SK-N-SH treated with all-trans-retinoic acid at 6 μM for 48 hours (cell line): ENCODE measurements at regions not wholly inside any gene's neighbourhood (a gene's known extent, or its start where the extent isn't known, plus 50 kb on each side); places are given as distances from the start of the nearest gene placed in this dataset.

Source experiments
- ATAC-seq: fragments of 200-7000 bp; cut with Tn5 transposase; 3 replicates; pipeline ENCODE4 v1.9.1; 2020; ENCODE audit warnings: mild to moderate bottlenecking, moderate library complexity
- BACH2 ChIP-seq: fragments of 250-450 bp; sonication (Bioruptor Pico); IDR thresholded peaks from 2 replicates; pipeline ENCODE4 v1.9.0; 2021; ENCODE audit warnings: mild to moderate bottlenecking, borderline replicate concordance
- CSDC2 ChIP-seq: fragments of 250-450 bp; sonication (Bioruptor Pico); IDR thresholded peaks from 2 replicates; pipeline ENCODE4 v1.5.0; 2020; ENCODE audit warnings: mild to moderate bottlenecking, moderate library complexity
- ESRRG ChIP-seq: fragments of 250-450 bp; sonication (Bioruptor Pico); IDR thresholded peaks from 2 replicates; pipeline ENCODE4 v1.6.1; 2021; ENCODE audit warnings: mild to moderate bottlenecking
- PATZ1 ChIP-seq: fragments of 250-450 bp; sonication (Bioruptor Pico); IDR thresholded peaks from 2 replicates; pipeline ENCODE4 v1.8.0; 2020; ENCODE audit warnings: mild to moderate bottlenecking, moderate library complexity, borderline replicate concordance
- POU6F1 ChIP-seq: fragments of 250-450 bp; sonication (Bioruptor Pico); IDR thresholded peaks from 2 replicates; pipeline ENCODE4 v1.8.0; 2021; ENCODE audit warnings: low read depth, mild to moderate bottlenecking, moderate library complexity, borderline replicate concordance
- PPARA ChIP-seq: fragments of 250-450 bp; sonication (Bioruptor Pico); IDR thresholded peaks from 2 replicates; pipeline ENCODE4 v1.5.0; 2020; ENCODE audit warnings: mild to moderate bottlenecking, borderline replicate concordance
- RARB ChIP-seq: fragments of 250-450 bp; sonication (Bioruptor Pico); IDR thresholded peaks from 2 replicates; pipeline ENCODE4 v1.8.0; 2021; ENCODE audit warnings: mild to moderate bottlenecking, moderate library complexity
- SNAI2 ChIP-seq: fragments of 250-450 bp; sonication (Bioruptor Pico); IDR thresholded peaks from 2 replicates; pipeline ENCODE4 v1.5.0; 2020; ENCODE audit warnings: mild to moderate bottlenecking, moderate library complexity
- TSHZ2 ChIP-seq: fragments of 250-450 bp; sonication (Bioruptor Pico); IDR thresholded peaks from 2 replicates; pipeline ENCODE4 v1.5.0; 2020; ENCODE audit warnings: mild to moderate bottlenecking, moderate library complexity
- ZFP3 ChIP-seq: fragments of 250-450 bp; sonication (Bioruptor Pico); IDR thresholded peaks from 2 replicates; pipeline ENCODE4 v1.5.0; 2020; ENCODE audit warnings: mild to moderate bottlenecking, moderate library complexity
- ZNF8 ChIP-seq: fragments of 450-650 bp; formaldehyde crosslinking; IDR thresholded peaks from 2 replicates; pipeline ENCODE4 v1.5.0; 2020; ENCODE audit warnings: mild to moderate bottlenecking, moderate library complexity
- TF ChIP-seq, protein P1 (sequence below): fragments of 250-450 bp; sonication (Bioruptor Pico); IDR thresholded peaks from 2 replicates; pipeline ENCODE4 v1.5.1; 2021; ENCODE audit warnings: mild to moderate bottlenecking, moderate library complexity
- TF ChIP-seq, protein P2 (sequence below): fragments of 250-450 bp; sonication (Bioruptor Pico); IDR thresholded peaks from 2 replicates; pipeline ENCODE4 v1.5.1; 2020; ENCODE audit warnings: low read depth, mild to moderate bottlenecking, moderate library complexity

DNA sequence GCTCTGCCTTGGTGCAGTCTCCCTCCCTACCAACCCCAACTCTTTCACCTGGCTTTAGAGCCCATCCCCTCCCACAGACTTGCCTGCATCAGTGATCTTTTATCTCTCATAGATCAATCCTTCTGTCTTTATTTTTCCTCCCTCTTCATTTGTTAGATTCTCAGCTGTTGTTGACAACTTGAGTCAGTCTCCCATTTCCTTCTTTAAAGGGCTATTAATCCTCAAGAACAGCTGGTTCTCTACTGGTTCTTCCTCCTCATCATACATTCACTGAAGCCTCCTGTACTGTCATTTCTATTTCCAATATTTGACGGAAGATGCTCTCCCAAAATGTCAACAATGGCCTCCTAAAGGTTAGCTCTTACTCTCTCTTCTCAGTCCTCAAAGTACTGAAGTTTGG is 408.2 kb downstream of the TBC1D4 start (continued):
- TF ChIP-seq, protein P1, sequence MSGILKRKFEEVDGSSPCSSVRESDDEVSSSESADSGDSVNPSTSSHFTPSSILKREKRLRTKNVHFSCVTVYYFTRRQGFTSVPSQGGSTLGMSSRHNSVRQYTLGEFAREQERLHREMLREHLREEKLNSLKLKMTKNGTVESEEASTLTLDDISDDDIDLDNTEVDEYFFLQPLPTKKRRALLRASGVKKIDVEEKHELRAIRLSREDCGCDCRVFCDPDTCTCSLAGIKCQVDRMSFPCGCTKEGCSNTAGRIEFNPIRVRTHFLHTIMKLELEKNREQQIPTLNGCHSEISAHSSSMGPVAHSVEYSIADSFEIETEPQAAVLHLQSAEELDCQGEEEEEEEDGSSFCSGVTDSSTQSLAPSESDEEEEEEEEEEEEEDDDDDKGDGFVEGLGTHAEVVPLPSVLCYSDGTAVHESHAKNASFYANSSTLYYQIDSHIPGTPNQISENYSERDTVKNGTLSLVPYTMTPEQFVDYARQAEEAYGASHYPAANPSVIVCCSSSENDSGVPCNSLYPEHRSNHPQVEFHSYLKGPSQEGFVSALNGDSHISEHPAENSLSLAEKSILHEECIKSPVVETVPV, result no peak
- no peak for TF ChIP-seq TSHZ2
- no peak for TF ChIP-seq ZFP3

GRCh38 chr13:75072891-75073290 is 409.1 kb downstream of the TBC1D4 start:
- ATAC-seq, result no peak
- TF ChIP-seq PPARA (CRISPR knock-in tag) (no peak), ZNF8 (CRISPR knock-in tag) (no peak), POU6F1 (CRISPR knock-in tag) (no peak), BACH2 (CRISPR knock-in tag) (no peak), TSHZ2 (no peak), CSDC2 (CRISPR knock-in tag) (no peak), PATZ1 (no peak), ESRRG (no peak), ZFP3 (no peak), SNAI2 (CRISPR knock-in tag) (no peak)
- TF ChIP-seq, protein P1, result no peak
- TF ChIP-seq, protein P2, sequence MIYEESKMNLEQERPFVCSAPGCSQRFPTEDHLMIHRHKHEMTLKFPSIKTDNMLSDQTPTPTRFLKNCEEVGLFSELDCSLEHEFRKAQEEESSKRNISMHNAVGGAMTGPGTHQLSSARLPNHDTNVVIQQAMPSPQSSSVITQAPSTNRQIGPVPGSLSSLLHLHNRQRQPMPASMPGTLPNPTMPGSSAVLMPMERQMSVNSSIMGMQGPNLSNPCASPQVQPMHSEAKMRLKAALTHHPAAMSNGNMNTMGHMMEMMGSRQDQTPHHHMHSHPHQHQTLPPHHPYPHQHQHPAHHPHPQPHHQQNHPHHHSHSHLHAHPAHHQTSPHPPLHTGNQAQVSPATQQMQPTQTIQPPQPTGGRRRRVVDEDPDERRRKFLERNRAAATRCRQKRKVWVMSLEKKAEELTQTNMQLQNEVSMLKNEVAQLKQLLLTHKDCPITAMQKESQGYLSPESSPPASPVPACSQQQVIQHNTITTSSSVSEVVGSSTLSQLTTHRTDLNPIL (CRISPR knock-in tag), result no peak

GRCh38 chr13:75072368-75072767 is 409.6 kb downstream of the TBC1D4 start:
- ATAC-seq, result no peak
- TF ChIP-seq ZFP3 (no peak), POU6F1 (CRISPR knock-in tag) (no peak), RARB (no peak)
